ENCODE measurements at regions not wholly inside any gene's neighbourhood (a gene's known extent, or its start where the extent isn't known, plus 50 kb on each side); places are given as distances from the start of the nearest gene placed in this dataset.

GRCh38 chr7:136234040-136234439 is 256.9 kb upstream of the MTPN start:
- Histone ChIP-seq H3K9me3 (ENCODE audit: control insufficient read depth, low read depth, low read length) (no peaks in the 10 kb centered on the region), H2BK5ac (ENCODE audit: insufficient read length, low read length) (no peak overlapping the region), H3K4me2 (ENCODE audit: insufficient read depth, insufficient read length, low read length) (no peak overlapping the region), H3K14ac (ENCODE audit: insufficient read depth, low read length) (no peak overlapping the region), H4K8ac (replicated peaks; ENCODE audit: insufficient read length, low read depth, low read length) (no peak overlapping the region), H2BK120ac (ENCODE audit: low read depth, low read length, poor library complexity, severe bottlenecking) (no peak overlapping the region), H4K91ac (ENCODE audit: insufficient read length, low read depth, low read length) (no peak overlapping the region), H4K20me1 (ENCODE audit: control insufficient read depth, insufficient read depth, insufficient read length) (no peaks in the 10 kb centered on the region), H3K79me1 (ENCODE audit: insufficient read depth, low read depth, low read length, poor library complexity, severe bottlenecking) (no peaks in the 10 kb centered on the region), H3K9ac (ENCODE audit: extremely low read depth, insufficient read length, low read length) (no peak overlapping the region), H3K4me1 (ENCODE audit: insufficient read depth, low read length) (no peaks in the 10 kb centered on the region), H2BK15ac (ENCODE audit: low read depth, low read length) (no peak overlapping the region), H4K5ac (ENCODE audit: insufficient read length, low read depth, low read length) (no peak overlapping the region), H3K18ac (ENCODE audit: insufficient read length, low read depth, low read length) (no peak overlapping the region), H3K27me3 (ENCODE audit: insufficient read depth, low read length) (no peaks in the 10 kb centered on the region), H3K23me2 (ENCODE audit: insufficient read length, low read depth, low read length, poor library complexity, severe bottlenecking) (no peaks in the 10 kb centered on the region), H2BK12ac (ENCODE audit: insufficient read length, low read depth, low read length) (no peak overlapping the region), H3K27ac (ENCODE audit: insufficient read length, low read depth, low read length) (no peak overlapping the region), H3K79me2 (ENCODE audit: insufficient read depth, low read length) (no peaks in the 10 kb centered on the region), H2AK5ac (ENCODE audit: insufficient read length, low read length) (no peak overlapping the region), H3K56ac (ENCODE audit: insufficient read length, low read depth, low read length) (no peak overlapping the region), H3K23ac (ENCODE audit: insufficient read length, low read depth, low read length) (no peak overlapping the region), H3T11ph (ENCODE audit: low read length) (no peak overlapping the region), H2AFZ (ENCODE audit: low read length) (no peak overlapping the region), H3K4ac (ENCODE audit: low read depth, low read length) (no peak overlapping the region), H2BK20ac (ENCODE audit: low read depth, low read length, poor library complexity, severe bottlenecking) (no peak overlapping the region)
- Mint-ChIP-seq H3K4me3 (no peak overlapping the region), H3K36me3 (ENCODE audit: insufficient read depth in 1 of 3, low read depth in 3 of 3) (peaks cover 0 to 5% (median 5%) of the 10 kb centered on the region in 3 experiments; a peak in 2 of 7 replicates), H3K27me3 (ENCODE audit: low read depth) (no peaks in the 10 kb centered on the region), H3K4me1 (peaks cover 0 to 3% of the 10 kb centered on the region in 2 experiments; a peak in 1 of 4 replicates), H3K9me3 (peaks cover 3 to 13% of the 10 kb centered on the region in 2 experiments; a peak in 4 of 5 replicates), H3K27ac (no peak overlapping the region)
- TF ChIP-seq CTCF (conservative IDR thresholded peaks at IDR 0.05), result no peak
- DNase-seq, result no peak
